HepG2 (cell line): ENCODE measurements at regions not wholly inside any gene's neighbourhood (a gene's known extent, or its start where the extent isn't known, plus 50 kb on each side); places are given as distances from the start of the nearest gene placed in this dataset.

Source experiments
- ATAC-seq: fragments of 200-7000 bp; cut with Tn5 transposase; 3 replicates; pipeline ENCODE4 v1.9.1; 2020; ENCODE audit warnings: mild to moderate bottlenecking, moderate library complexity
- BruUV-seq: library from RNA; stranded (reverse); fragments of 400-500 nt; replicated peaks from 2 replicates; lab custom pipeline; 2021; lab: Mats Ljungman, UMichigan
- CTCF ChIA-PET: fragments of 300-600 bp; formaldehyde crosslinking; extraction: SDS; loops from one replicate; lab custom pipeline; 2021; ENCODE audit warnings: low total read pairs, inconsistent platforms, low intra/inter-chr PET ratio; lab: Yijun Ruan, JAX
- POLR2A ChIA-PET: fragments of 350-600 bp; sonication (Branson Sonifier 250); formaldehyde crosslinking; loops from one replicate; lab custom pipeline; 2020; ENCODE audit warnings: antibody characterized with exemption, inconsistent platforms; lab: Yijun Ruan, JAX
- DNase-seq: peaks from one replicate; pipeline ENCODE4 v3.0.0-alpha.2; 2015; ENCODE audit warnings: low spot score
- FAIRE-seq: peaks from 3 replicates; lab custom pipeline; 2011; peaks lifted over from hg19 to GRCh38; lab: Jason Lieb, UNC
- H2AFZ ChIP-seq: one replicate; pipeline ENCODE4 v1.6.1; 2011; ENCODE audit warnings: low read length, inconsistent platforms
- H3K27ac ChIP-seq: fragments of 300-600 bp; 3 replicates; pipeline ENCODE4 v1.8.0; 2011; ENCODE audit warnings: mixed run types, mild to moderate bottlenecking, mixed read lengths, low read length, inconsistent platforms; ENCODE audit not compliant: insufficient read depth; ENCODE audit errors: extremely low read length
- H3K27me3 ChIP-seq, 2 experiments: fragments of 200-600 bp in 1 of 2; 2 replicates in 1 of 2; 3 replicates in 1 of 2; pipeline versions ENCODE4 v1.6.0 to v1.8.0; 2011; ENCODE audit warnings: low read length in 2 of 2, mild to moderate bottlenecking in 2 of 2, moderate library complexity in 2 of 2, inconsistent platforms in 1 of 2; ENCODE audit not compliant: insufficient read depth in 2 of 2, control insufficient read depth in 1 of 2
- H3K36me3 ChIP-seq, 2 experiments: fragments of 200-600 bp in 1 of 2; replicated peaks in 1 of 2; 2 replicates in 1 of 2; 3 replicates in 1 of 2; pipeline versions ENCODE4 v1.5.1 to v1.8.0; 2011; ENCODE audit warnings: low read length in 2 of 2, inconsistent platforms in 1 of 2; ENCODE audit not compliant: insufficient read depth in 2 of 2, control insufficient read depth in 1 of 2
- H3K4me1 ChIP-seq: 2 replicates; pipeline ENCODE4 v1.5.1; 2012; ENCODE audit warnings: low read length, inconsistent platforms; ENCODE audit not compliant: insufficient read depth
- H3K4me2 ChIP-seq: 2 replicates; pipeline ENCODE4 v1.6.0; 2011; ENCODE audit warnings: low read depth, low read length, inconsistent platforms
- H3K4me3 ChIP-seq, 3 experiments: fragments of 200-600 bp in 1 of 3; sonication (generic), shearing (Covaris generic) in 1 of 3; replicated peaks in 1 of 3; 2 replicates each; pipeline ENCODE4 v1.5.1; 2011 to 2016; ENCODE audit warnings: low read length in 3 of 3, inconsistent platforms in 2 of 3, low read depth in 2 of 3, mild to moderate bottlenecking in 2 of 3, control low read depth in 1 of 3, mixed read lengths in 1 of 3; ENCODE audit not compliant: insufficient read depth in 1 of 3
- H3K79me2 ChIP-seq: one replicate; pipeline ENCODE4 v1.6.1; 2011; ENCODE audit warnings: low read length, inconsistent platforms; ENCODE audit not compliant: insufficient read depth
- H3K9ac ChIP-seq: 2 replicates; pipeline ENCODE4 v1.6.0; 2011; ENCODE audit warnings: mild to moderate bottlenecking, low read depth, low read length, inconsistent platforms; ENCODE audit not compliant: insufficient read depth
- H3K9me3 ChIP-seq: 2 replicates; pipeline ENCODE4 v1.5.1; 2012; ENCODE audit warnings: mild to moderate bottlenecking, low read length
- H4K20me1 ChIP-seq: 2 replicates; pipeline ENCODE4 v1.6.0; 2011; ENCODE audit warnings: inconsistent platforms, mild to moderate bottlenecking, low read length, moderate library complexity; ENCODE audit not compliant: insufficient read depth
- ETV5 ChIP-seq: IDR thresholded peaks from 2 replicates; pipeline ENCODE4 v1.6.1; 2018; ENCODE audit warnings: missing biosample characterization, missing genetic modification reagents, inconsistent platforms, borderline replicate concordance
- KLF13 ChIP-seq: sonication (generic); formaldehyde crosslinking; IDR thresholded peaks from 2 replicates; pipeline ENCODE4 v1.4.0; 2020; ENCODE audit warnings: mild to moderate bottlenecking, missing genetic modification reagents
- NCOR1 ChIP-seq: fragments of 200-600 bp; sonication (generic); IDR thresholded peaks from 2 replicates; pipeline ENCODE4 v1.7.0; 2017; ENCODE audit warnings: antibody characterized with exemption, low read length, borderline replicate concordance
- RORA ChIP-seq: sonication (generic); formaldehyde crosslinking; IDR thresholded peaks from 2 replicates; pipeline ENCODE4 v1.5.0; 2020; ENCODE audit warnings: mild to moderate bottlenecking, missing genetic modification reagents, moderate library complexity
- ZNF251 ChIP-seq: sonication (generic); formaldehyde crosslinking; IDR thresholded peaks from 2 replicates; pipeline ENCODE4 v1.9.0; 2021; ENCODE audit warnings: mild to moderate bottlenecking, missing genetic modification reagents
- ZNF782 ChIP-seq: sonication (generic); formaldehyde crosslinking; IDR thresholded peaks from 2 replicates; pipeline ENCODE4 v1.4.0; 2020; ENCODE audit warnings: missing genetic modification reagents, mild to moderate bottlenecking, borderline replicate concordance
- WGBS: methylation state at CpG from one replicate; pipeline ENCODE4 v1.1.6; 2017; ENCODE audit warnings: low lambda C conversion rate; 5-methylcytosine and 5-hydroxymethylcytosine counted together
- in situ Hi-C: cut with HindIII; loops from 2 replicates; pipeline ENCODE4 v1.10.0; 2017; ENCODE audit warnings: low pct_unique_long_range_greater_than_20kb; ENCODE audit not compliant: extremely low pct_ligation_motif_present
- intact Hi-C: fragments of 100-400 bp; cut with micrococcal nuclease; formaldehyde crosslinking; loops from one replicate; pipeline ENCODE4 v1.10.0; 2022; ENCODE audit not compliant: unreplicated experiment
- TF ChIP-seq, protein P1 (sequence below): sonication (generic); formaldehyde crosslinking; IDR thresholded peaks from 2 replicates; pipeline ENCODE4 v1.9.0; 2021; ENCODE audit warnings: missing genetic modification reagents, mild to moderate bottlenecking, borderline replicate concordance
- TF ChIP-seq, protein P2 (sequence below): sonication (generic); formaldehyde crosslinking; IDR thresholded peaks from 2 replicates; pipeline ENCODE4 v1.8.0; 2022; ENCODE audit warnings: missing genetic modification reagents, low read depth, mild to moderate bottlenecking, borderline replicate concordance

- DNase-seq (no peak), ATAC-seq (no peak), FAIRE-seq (no peak)
- Histone ChIP-seq H3K9ac (no peak overlapping the region), H3K27me3 (0 out of 5 replicates have a peak, but pooled peaks cover 0 to 3% of the 10 kb centered on the region in 2 experiments), H3K27ac (no peak overlapping the region), H3K4me2 (no peak overlapping the region), H3K79me2 (no peaks in the 10 kb centered on the region), H3K4me3 (no peak overlapping the region), H3K4me1 (no peaks in the 10 kb centered on the region), H3K36me3 (no peaks in the 10 kb centered on the region), H4K20me1 (no peaks in the 10 kb centered on the region), H2AFZ (no peak overlapping the region), H3K9me3 (no peaks in the 10 kb centered on the region)
- intact Hi-C loops, result no loop called here
- WGBS, result 18% methylated on average over 4 of the region's 4 CpGs
- no TSS peak for BruUV-seq
- in situ Hi-C loops, result no loop called here
- POLR2A ChIA-PET, result no interaction called here
- CTCF ChIA-PET, result no interaction called here
- TF ChIP-seq ETV5 (CRISPR knock-in tag) (no peak), NCOR1 (no peak), RORA (CRISPR knock-in tag) (no peak), ZNF251 (no peak), ZNF782 (CRISPR knock-in tag) (no peak), KLF13 (CRISPR knock-in tag) (no peak)
- TF ChIP-seq, protein P1, sequence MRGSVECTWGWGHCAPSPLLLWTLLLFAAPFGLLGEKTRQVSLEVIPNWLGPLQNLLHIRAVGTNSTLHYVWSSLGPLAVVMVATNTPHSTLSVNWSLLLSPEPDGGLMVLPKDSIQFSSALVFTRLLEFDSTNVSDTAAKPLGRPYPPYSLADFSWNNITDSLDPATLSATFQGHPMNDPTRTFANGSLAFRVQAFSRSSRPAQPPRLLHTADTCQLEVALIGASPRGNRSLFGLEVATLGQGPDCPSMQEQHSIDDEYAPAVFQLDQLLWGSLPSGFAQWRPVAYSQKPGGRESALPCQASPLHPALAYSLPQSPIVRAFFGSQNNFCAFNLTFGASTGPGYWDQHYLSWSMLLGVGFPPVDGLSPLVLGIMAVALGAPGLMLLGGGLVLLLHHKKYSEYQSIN (CRISPR knock-in tag), result no peak
- TF ChIP-seq, protein P2, sequence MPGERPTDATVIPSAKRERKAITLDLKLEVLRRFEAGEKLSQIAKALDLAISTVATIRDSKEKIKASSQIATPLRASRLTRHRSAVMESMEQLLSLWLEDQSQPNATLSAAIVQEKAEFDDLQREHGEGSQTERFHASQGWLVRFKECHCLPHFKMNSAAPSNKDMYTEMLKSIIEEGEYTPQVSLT (CRISPR knock-in tag), result no peak
These were observed 68.6 kb upstream of the SCEL start for GRCh38 chr13:77466753-77467422.
